ENCODE measurements at regions not wholly inside any gene's neighbourhood (a gene's known extent, or its start where the extent isn't known, plus 50 kb on each side); places are given as distances from the start of the nearest gene placed in this dataset.

GRCh38 chr11:42707541-42707940, 604.3 kb upstream of the API5 start:
- TF ChIP-seq CTCF (conservative IDR thresholded peaks at IDR 0.05 in 1 of 2, IDR thresholded peaks at IDR 0.05 in 1 of 2; ENCODE audit: low read depth in 1 of 2, low read length in 2 of 2), result no peak
- TF ChIP-seq EZH2 (IDR thresholded peaks at IDR 0.05; ENCODE audit: low read length, missing control alignments), result no peak
